ENCODE measurements at regions not wholly inside any gene's neighbourhood (a gene's known extent, or its start where the extent isn't known, plus 50 kb on each side); places are given as distances from the start of the nearest gene placed in this dataset.

- TF ChIP-seq POLR2A (IDR thresholded peaks at IDR 0.05): no peak
- TF ChIP-seq CTCF (IDR thresholded peaks at IDR 0.05): no peak
These were observed 537.2 kb upstream of the API5 start for GRCh38 chr11:42774567-42774966.
